ENCODE measurements at regions not wholly inside any gene's neighbourhood (a gene's known extent, or its start where the extent isn't known, plus 50 kb on each side); places are given as distances from the start of the nearest gene placed in this dataset.

- TF ChIP-seq CTCF (IDR thresholded peaks at IDR 0.05; ENCODE audit: low read depth, low read length) (no peak), POLR2A (IDR thresholded peaks at IDR 0.05; ENCODE audit: extremely low read depth, insufficient read length) (no peak), MAX (IDR thresholded peaks at IDR 0.05; ENCODE audit: low read depth, low read length) (no peak), MYC (IDR thresholded peaks at IDR 0.05; ENCODE audit: low read depth, low read length) (no peak)
Observed at GRCh38 chr10:36007369-36007768, 365.3 kb upstream of the FZD8 start.
